AG09309 (cell line): ENCODE measurements at regions not wholly inside any gene's neighbourhood (a gene's known extent, or its start where the extent isn't known, plus 50 kb on each side); places are given as distances from the start of the nearest gene placed in this dataset.

Source experiments
- DNase-seq: peaks from one replicate; pipeline ENCODE4 v3.0.0-alpha.2; 2010; ENCODE audit warnings: low read depth
- H3K4me3 ChIP-seq: 2 replicates; pipeline ENCODE4 v1.5.1; 2011; ENCODE audit warnings: mild to moderate bottlenecking, low read depth, low read length, moderate library complexity; ENCODE audit not compliant: control insufficient read depth
- CTCF ChIP-seq: IDR thresholded peaks from 2 replicates; pipeline ENCODE4 v1.5.1; 2011; ENCODE audit warnings: mild to moderate bottlenecking, low read depth, low read length, inconsistent platforms; ENCODE audit not compliant: insufficient read depth, control insufficient read depth; ENCODE audit errors: missing control alignments

- no peak for TF ChIP-seq CTCF
- no peak for DNase-seq
- no peak overlapping the region for H3K4me3 ChIP-seq
These were observed 435.3 kb upstream of the HNRNPA3 start for GRCh38 chr2:176777262-176777661.

GRCh38 chr2:176779917-176780316, 432.7 kb upstream of the HNRNPA3 start:
- TF ChIP-seq CTCF = no peak
- DNase-seq = no peak
- H3K4me3 ChIP-seq = no peak overlapping the region

GRCh38 chr2:176780348-176780747, 432.2 kb upstream of the HNRNPA3 start:
- DNase-seq = no peak
- no peak for TF ChIP-seq CTCF
- no peak overlapping the region for H3K4me3 ChIP-seq

GRCh38 chr2:176781570-176782217, 430.9 kb upstream of the HNRNPA3 start:
- TF ChIP-seq CTCF = no peak
- no peak for DNase-seq
- no peak overlapping the region for H3K4me3 ChIP-seq

- DNase-seq = no peak
- H3K4me3 ChIP-seq = no peak overlapping the region
- TF ChIP-seq CTCF = no peak
These were observed 427.9 kb upstream of the HNRNPA3 start for GRCh38 chr2:176784633-176785200.

- DNase-seq = no peak
- no peak overlapping the region for H3K4me3 ChIP-seq
- no peak for TF ChIP-seq CTCF
These were observed 422.8 kb upstream of the HNRNPA3 start for GRCh38 chr2:176789751-176790150.
